OCI-LY7 (cell line): ENCODE measurements at regions not wholly inside any gene's neighbourhood (a gene's known extent, or its start where the extent isn't known, plus 50 kb on each side); places are given as distances from the start of the nearest gene placed in this dataset.

Experiments
- BruUV-seq: library from RNA; stranded (reverse); fragments of 400-500 nt; replicated peaks from 2 replicates; lab custom pipeline; 2021; lab: Mats Ljungman, UMichigan
- CTCF ChIA-PET: fragments of 300-600 bp; sonication (Branson Sonifier 250); formaldehyde crosslinking; loops from one replicate; lab custom pipeline; 2022; ENCODE audit warnings: antibody characterized with exemption; ENCODE audit not compliant: unreplicated experiment; lab: Charles Lee
- POLR2A ChIA-PET: fragments of 300-600 bp; sonication (Branson Sonifier 250); formaldehyde crosslinking; loops from one replicate; lab custom pipeline; 2022; ENCODE audit warnings: antibody characterized with exemption; lab: Charles Lee
- DNase-seq: peaks from one replicate; pipeline ENCODE4 v3.0.0-alpha.2; 2015; ENCODE audit warnings: low spot score
- H2AFZ ChIP-seq: fragments of 200-600 bp; sonication (generic), shearing (Covaris generic); 2 replicates; pipeline ENCODE4 v1.6.1; 2014; ENCODE audit warnings: mild to moderate bottlenecking, antibody characterized with exemption, low read length, moderate library complexity
- H3K27ac ChIP-seq: fragments of 200-600 bp; sonication (generic); 2 replicates; pipeline ENCODE4 v1.5.1; 2014; ENCODE audit warnings: mixed run types, low read depth, mild to moderate bottlenecking, moderate library complexity, low read length, inconsistent platforms; ENCODE audit not compliant: poor library complexity, severe bottlenecking
- H3K36me3 ChIP-seq: fragments of 200-600 bp; sonication (generic); 2 replicates; pipeline ENCODE4 v1.6.1; 2014; ENCODE audit warnings: mild to moderate bottlenecking, antibody characterized with exemption, low read length, moderate library complexity, mixed read lengths; ENCODE audit not compliant: insufficient read depth
- H3K4me1 ChIP-seq: fragments of 200-600 bp; sonication (generic); 2 replicates; pipeline ENCODE4 v1.5.1; 2014; ENCODE audit warnings: mild to moderate bottlenecking, low read length; ENCODE audit not compliant: insufficient read depth, poor library complexity, severe bottlenecking
- H3K4me2 ChIP-seq: fragments of 200-600 bp; sonication (generic); 2 replicates; pipeline ENCODE4 v1.6.1; 2014; ENCODE audit warnings: mild to moderate bottlenecking, low read length
- H3K4me3 ChIP-seq: fragments of 200-600 bp; sonication (generic); 2 replicates; pipeline ENCODE4 v1.5.1; 2014; ENCODE audit warnings: mild to moderate bottlenecking, low read depth, low read length; ENCODE audit not compliant: poor library complexity, severe bottlenecking
- H3K79me2 ChIP-seq: fragments of 200-600 bp; sonication (generic); 2 replicates; pipeline ENCODE4 v1.6.1; 2016; ENCODE audit warnings: low read depth, mild to moderate bottlenecking, low read length, moderate library complexity, mixed read lengths; ENCODE audit not compliant: insufficient read depth
- H3K9me2 ChIP-seq: fragments of 200-600 bp; sonication (generic); 2 replicates; pipeline ENCODE4 v1.6.1; 2016; ENCODE audit warnings: mild to moderate bottlenecking, low read length, mixed read lengths; ENCODE audit not compliant: insufficient read depth
- H3K9me3 ChIP-seq: fragments of 200-600 bp; sonication (generic); 2 replicates; pipeline ENCODE4 v1.6.1; 2014; ENCODE audit warnings: mild to moderate bottlenecking, mixed run types, low read length, mixed read lengths
- H4K20me1 ChIP-seq: fragments of 200-600 bp; sonication (generic); 2 replicates; pipeline ENCODE4 v1.6.1; 2014; ENCODE audit warnings: mild to moderate bottlenecking, antibody characterized with exemption, low read length, moderate library complexity, mixed read lengths; ENCODE audit not compliant: insufficient read depth
- CTCF ChIP-seq: fragments of 200-600 bp; sonication (generic); conservative IDR thresholded peaks from 2 replicates; pipeline ENCODE4 v1.5.1; 2014; ENCODE audit warnings: mild to moderate bottlenecking, antibody characterized with exemption, low read length, moderate library complexity, mixed read lengths
- EZH2phosphoT487 ChIP-seq: fragments of 200-600 bp; sonication (generic); IDR thresholded peaks from 2 replicates; pipeline ENCODE4 v1.6.1; 2018; ENCODE audit warnings: low read depth, borderline replicate concordance, mild to moderate bottlenecking, mixed run types, antibody characterized with exemption, low read length, moderate library complexity, mixed read lengths
- intact Hi-C: fragments of 100-400 bp; cut with micrococcal nuclease; formaldehyde crosslinking; loops from one replicate; pipeline ENCODE4 v1.10.0; 2022; ENCODE audit not compliant: unreplicated experiment

- no peaks in the 10 kb centered on the region for H4K20me1 ChIP-seq
- DNase-seq: no peak
- POLR2A ChIA-PET: no interaction called here
- CTCF ChIA-PET: no interaction called here
- H2AFZ ChIP-seq: no peak overlapping the region
- no peaks in the 10 kb centered on the region for H3K79me2 ChIP-seq
- intact Hi-C loops: no loop called here
- TF ChIP-seq EZH2phosphoT487 (no peak), CTCF (no peak)
- H3K4me2 ChIP-seq: no peak overlapping the region
- no peak overlapping the region for H3K27ac ChIP-seq
- H3K9me2 ChIP-seq: no peaks in the 10 kb centered on the region
- no peaks in the 10 kb centered on the region for H3K9me3 ChIP-seq
- H3K36me3 ChIP-seq: no peaks in the 10 kb centered on the region
- H3K4me3 ChIP-seq: no peak overlapping the region
- BruUV-seq: no TSS peak
- no peaks in the 10 kb centered on the region for H3K4me1 ChIP-seq
Observed at GRCh38 chr1:30153743-30154449, 569.5 kb downstream of the MATN1 start.

- Histone ChIP-seq H4K20me1 (no peaks in the 10 kb centered on the region), H3K4me3 (no peak overlapping the region), H3K36me3 (no peaks in the 10 kb centered on the region), H3K4me2 (no peak overlapping the region), H3K9me2 (no peaks in the 10 kb centered on the region), H3K4me1 (no peaks in the 10 kb centered on the region), H3K27ac (no peak overlapping the region), H3K79me2 (no peaks in the 10 kb centered on the region), H2AFZ (no peak overlapping the region), H3K9me3 (no peaks in the 10 kb centered on the region)
- POLR2A ChIA-PET: no interaction called here
- CTCF ChIA-PET: no interaction called here
- intact Hi-C loops: no loop called here
- no TSS peak for BruUV-seq
- TF ChIP-seq EZH2phosphoT487 (no peak), CTCF (no peak)
- no peak for DNase-seq
Observed at GRCh38 chr1:30151826-30152225, 571.6 kb downstream of the MATN1 start.

DNA sequence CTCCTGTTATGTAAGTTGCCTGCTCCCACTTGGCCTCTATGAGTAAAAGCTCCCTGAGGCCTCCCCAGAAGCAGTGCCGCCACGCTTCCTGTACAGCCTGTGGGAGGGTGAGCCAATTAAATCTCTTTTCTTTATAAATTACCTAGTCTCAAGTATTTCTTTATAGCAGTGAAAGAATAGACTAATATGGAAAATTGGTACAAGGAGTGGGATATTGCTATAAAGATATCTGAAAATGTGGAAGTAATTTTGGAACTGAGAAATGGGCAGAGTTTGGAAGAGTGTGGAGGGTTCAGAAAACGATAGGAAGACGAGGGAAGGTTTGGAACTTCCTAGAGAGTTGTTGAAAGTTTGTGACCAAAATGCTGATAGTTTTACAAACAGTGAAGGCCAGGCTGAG, 572.3 kb downstream of the MATN1 start:
- no peaks in the 10 kb centered on the region for H3K79me2 ChIP-seq
- H3K4me1 ChIP-seq: no peaks in the 10 kb centered on the region
- no peak overlapping the region for H2AFZ ChIP-seq
- no peak overlapping the region for H3K4me2 ChIP-seq
- H3K9me3 ChIP-seq: no peaks in the 10 kb centered on the region
- no peak overlapping the region for H3K27ac ChIP-seq
- TF ChIP-seq EZH2phosphoT487: no peak
- TF ChIP-seq CTCF: no peak
- ChIA-PET POLR2A (no interaction called here), CTCF (no interaction called here)
- BruUV-seq: no TSS peak
- no peak overlapping the region for H3K4me3 ChIP-seq
- no peak for DNase-seq
- intact Hi-C loops: no loop called here
- no peaks in the 10 kb centered on the region for H3K9me2 ChIP-seq
- no peaks in the 10 kb centered on the region for H4K20me1 ChIP-seq
- H3K36me3 ChIP-seq: no peaks in the 10 kb centered on the region
